Fibroblast of mammary gland (primary cell): ENCODE measurements at regions not wholly inside any gene's neighbourhood (a gene's known extent, or its start where the extent isn't known, plus 50 kb on each side); places are given as distances from the start of the nearest gene placed in this dataset.
"Not testable (repeated sequence)": the region's sequence is repeated elsewhere in the genome, so short reads cannot be mapped to it uniquely, and the experiment has no call there.

Source experiments
- DNase-seq: peaks from one replicate; pipeline ENCODE4 v3.0.0-alpha.2; 2010; ENCODE audit warnings: low read depth
- H3K4me3 ChIP-seq: 2 replicates; pipeline ENCODE4 v1.5.1; 2011; ENCODE audit warnings: low read depth, mild to moderate bottlenecking, low read length, moderate library complexity; ENCODE audit not compliant: control insufficient read depth
- CTCF ChIP-seq: conservative IDR thresholded peaks from 2 replicates; pipeline ENCODE4 v1.5.1; 2011; ENCODE audit warnings: low read depth, low read length, inconsistent platforms; ENCODE audit not compliant: control insufficient read depth, insufficient read depth

- H3K4me3 ChIP-seq = no peak overlapping the region
- no peak for DNase-seq
- no peak for TF ChIP-seq CTCF
These were observed 546.4 kb upstream of the PPP2R3A start for GRCh38 chr3:135419155-135419554.

- H3K4me3 ChIP-seq = no peak overlapping the region
- DNase-seq = no peak
- TF ChIP-seq CTCF = no peak
These were observed 539.0 kb upstream of the PPP2R3A start for GRCh38 chr3:135426508-135426907.

GRCh38 chr3:135432402-135432801 is 533.1 kb upstream of the PPP2R3A start:
- no peak for TF ChIP-seq CTCF
- DNase-seq = no peak
- no peak overlapping the region for H3K4me3 ChIP-seq

GRCh38 chr3:135438889-135439597 is 526.5 kb upstream of the PPP2R3A start:
- not testable (repeated sequence) for H3K4me3 ChIP-seq, DNase-seq

GRCh38 chr3:135439632-135440031 is 525.9 kb upstream of the PPP2R3A start:
- not testable (repeated sequence) for DNase-seq, H3K4me3 ChIP-seq

GRCh38 chr3:135440233-135440632 is 525.3 kb upstream of the PPP2R3A start:
- TF ChIP-seq CTCF = no peak
- no peak for DNase-seq

GRCh38 chr3:135440746-135441145 is 524.8 kb upstream of the PPP2R3A start:
- H3K4me3 ChIP-seq = no peak overlapping the region
- no peak for DNase-seq
- no peak for TF ChIP-seq CTCF

More at GRCh38 chr3:135440233-135440632, 525.3 kb upstream of the PPP2R3A start:
- H3K4me3 ChIP-seq = no peak overlapping the region

- H3K4me3 ChIP-seq = no peak overlapping the region
- no peak for DNase-seq
- TF ChIP-seq CTCF = no peak
These were observed 521.5 kb upstream of the PPP2R3A start for GRCh38 chr3:135444058-135444457.
